DND-41 (cell line): ENCODE measurements at regions not wholly inside any gene's neighbourhood (a gene's known extent, or its start where the extent isn't known, plus 50 kb on each side); places are given as distances from the start of the nearest gene placed in this dataset.

Experiments
- ATAC-seq: fragments of 200-7000 bp; cut with Tn5 transposase; 3 replicates; pipeline ENCODE4 v1.9.1; 2021; ENCODE audit warnings: low read depth; ENCODE audit not compliant: insufficient read depth
- DNase-seq: peaks from one replicate; pipeline ENCODE4 v3.0.0-alpha.2; 2020
- H2AFZ ChIP-seq: 2 replicates; pipeline ENCODE4 v1.6.0; 2012; ENCODE audit warnings: low read depth, low read length
- H3K27ac ChIP-seq: 2 replicates; pipeline ENCODE4 v1.5.1; 2012; ENCODE audit warnings: low read length, inconsistent platforms
- H3K27me3 ChIP-seq: fragments of 200-600 bp; sonication (generic); 2 replicates; pipeline ENCODE4 v1.6.0; 2012; ENCODE audit warnings: low read length, mild to moderate bottlenecking, inconsistent platforms; ENCODE audit not compliant: insufficient read depth, poor library complexity
- H3K36me3 ChIP-seq: 2 replicates; pipeline ENCODE4 v1.5.1; 2012; ENCODE audit warnings: low read length, inconsistent platforms; ENCODE audit not compliant: insufficient read depth
- H3K4me1 ChIP-seq: 2 replicates; pipeline ENCODE4 v1.5.1; 2012; ENCODE audit warnings: mild to moderate bottlenecking, low read length; ENCODE audit not compliant: insufficient read depth
- H3K4me2 ChIP-seq: 2 replicates; pipeline ENCODE4 v1.6.0; 2012; ENCODE audit warnings: mild to moderate bottlenecking, moderate library complexity, low read length, inconsistent platforms; ENCODE audit not compliant: insufficient read depth
- H3K4me3 ChIP-seq, 2 experiments: fragments of 200-600 bp in 1 of 2; shearing (Covaris generic) in 1 of 2; 2 replicates each; pipeline ENCODE4 v1.5.1; 2012 to 2016; ENCODE audit warnings: inconsistent platforms in 2 of 2, low read length in 2 of 2, mild to moderate bottlenecking in 2 of 2, low read depth in 1 of 2, moderate library complexity in 1 of 2
- H3K79me2 ChIP-seq: 2 replicates; pipeline ENCODE4 v1.6.0; 2012; ENCODE audit warnings: low read length, inconsistent platforms; ENCODE audit not compliant: insufficient read depth
- H3K9ac ChIP-seq: 2 replicates; pipeline ENCODE4 v1.6.0; 2012; ENCODE audit warnings: low read depth, mild to moderate bottlenecking, inconsistent platforms, low read length, moderate library complexity
- H3K9me3 ChIP-seq: 2 replicates; pipeline ENCODE4 v1.5.1; 2012; ENCODE audit warnings: low read length, moderate library complexity, mild to moderate bottlenecking, inconsistent platforms; ENCODE audit not compliant: insufficient read depth, severe bottlenecking
- H4K20me1 ChIP-seq: 2 replicates; pipeline ENCODE4 v1.6.0; 2012; ENCODE audit warnings: low read length; ENCODE audit not compliant: insufficient read depth
- EZH2 ChIP-seq: IDR thresholded peaks from 3 replicates; pipeline ENCODE4 v1.6.1; 2012; ENCODE audit warnings: borderline replicate concordance, low read depth, mild to moderate bottlenecking, moderate library complexity, low read length, inconsistent platforms; ENCODE audit not compliant: severe bottlenecking
- TF ChIP-seq, protein P1 (sequence below): IDR thresholded peaks from 2 replicates; pipeline ENCODE4 v1.5.1; 2012; ENCODE audit warnings: borderline replicate concordance, low read length, moderate library complexity, mild to moderate bottlenecking; ENCODE audit not compliant: poor library complexity, severe bottlenecking; ENCODE audit errors: extremely low read depth

GRCh38 chr4:58665649-58666048 is 1555.5 kb upstream of the IGFBP7 start:
- TF ChIP-seq, protein P1, sequence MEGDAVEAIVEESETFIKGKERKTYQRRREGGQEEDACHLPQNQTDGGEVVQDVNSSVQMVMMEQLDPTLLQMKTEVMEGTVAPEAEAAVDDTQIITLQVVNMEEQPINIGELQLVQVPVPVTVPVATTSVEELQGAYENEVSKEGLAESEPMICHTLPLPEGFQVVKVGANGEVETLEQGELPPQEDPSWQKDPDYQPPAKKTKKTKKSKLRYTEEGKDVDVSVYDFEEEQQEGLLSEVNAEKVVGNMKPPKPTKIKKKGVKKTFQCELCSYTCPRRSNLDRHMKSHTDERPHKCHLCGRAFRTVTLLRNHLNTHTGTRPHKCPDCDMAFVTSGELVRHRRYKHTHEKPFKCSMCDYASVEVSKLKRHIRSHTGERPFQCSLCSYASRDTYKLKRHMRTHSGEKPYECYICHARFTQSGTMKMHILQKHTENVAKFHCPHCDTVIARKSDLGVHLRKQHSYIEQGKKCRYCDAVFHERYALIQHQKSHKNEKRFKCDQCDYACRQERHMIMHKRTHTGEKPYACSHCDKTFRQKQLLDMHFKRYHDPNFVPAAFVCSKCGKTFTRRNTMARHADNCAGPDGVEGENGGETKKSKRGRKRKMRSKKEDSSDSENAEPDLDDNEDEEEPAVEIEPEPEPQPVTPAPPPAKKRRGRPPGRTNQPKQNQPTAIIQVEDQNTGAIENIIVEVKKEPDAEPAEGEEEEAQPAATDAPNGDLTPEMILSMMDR, result no peak
- TF ChIP-seq EZH2, result no peak
- Histone ChIP-seq H3K36me3 (no peaks in the 10 kb centered on the region), H3K4me1 (no peaks in the 10 kb centered on the region), H3K9ac (no peak overlapping the region), H3K9me3 (no peaks in the 10 kb centered on the region), H3K4me2 (no peak overlapping the region), H2AFZ (no peak overlapping the region), H3K79me2 (no peaks in the 10 kb centered on the region), H4K20me1 (no peaks in the 10 kb centered on the region), H3K4me3 (no peak overlapping the region), H3K27me3 (no peaks in the 10 kb centered on the region), H3K27ac (no peak overlapping the region)
- ATAC-seq (no peak), DNase-seq (no peak)

- H3K9ac ChIP-seq, result no peak overlapping the region
- DNase-seq, result no peak
- no peaks in the 10 kb centered on the region for H3K27me3 ChIP-seq
- H3K4me1 ChIP-seq, result no peaks in the 10 kb centered on the region
- H3K9me3 ChIP-seq, result no peaks in the 10 kb centered on the region
- H3K4me2 ChIP-seq, result no peak overlapping the region
- no peak overlapping the region for H2AFZ ChIP-seq
- ATAC-seq, result no peak
- no peaks in the 10 kb centered on the region for H3K79me2 ChIP-seq
- H3K36me3 ChIP-seq, result no peaks in the 10 kb centered on the region
- no peak overlapping the region for H3K4me3 ChIP-seq
- no peaks in the 10 kb centered on the region for H4K20me1 ChIP-seq
- TF ChIP-seq, protein P1, result no peak
- no peak for TF ChIP-seq EZH2
- no peak overlapping the region for H3K27ac ChIP-seq
These were observed 1548.5 kb upstream of the IGFBP7 start for GRCh38 chr4:58658701-58659100.

GRCh38 chr4:58653251-58653650 is 1543.1 kb upstream of the IGFBP7 start:
- ATAC-seq (no peak), DNase-seq (no peak)
- no peak overlapping the region for H2AFZ ChIP-seq
- no peaks in the 10 kb centered on the region for H3K27me3 ChIP-seq
- no peak overlapping the region for H3K4me3 ChIP-seq
- TF ChIP-seq EZH2, result no peak
- TF ChIP-seq, protein P1, result no peak
- H3K4me1 ChIP-seq, result no peaks in the 10 kb centered on the region
- H3K9ac ChIP-seq, result no peak overlapping the region
- H3K36me3 ChIP-seq, result no peaks in the 10 kb centered on the region
- no peaks in the 10 kb centered on the region for H4K20me1 ChIP-seq
- H3K79me2 ChIP-seq, result no peaks in the 10 kb centered on the region
- no peaks in the 10 kb centered on the region for H3K9me3 ChIP-seq
- no peak overlapping the region for H3K27ac ChIP-seq
- no peak overlapping the region for H3K4me2 ChIP-seq

DNA sequence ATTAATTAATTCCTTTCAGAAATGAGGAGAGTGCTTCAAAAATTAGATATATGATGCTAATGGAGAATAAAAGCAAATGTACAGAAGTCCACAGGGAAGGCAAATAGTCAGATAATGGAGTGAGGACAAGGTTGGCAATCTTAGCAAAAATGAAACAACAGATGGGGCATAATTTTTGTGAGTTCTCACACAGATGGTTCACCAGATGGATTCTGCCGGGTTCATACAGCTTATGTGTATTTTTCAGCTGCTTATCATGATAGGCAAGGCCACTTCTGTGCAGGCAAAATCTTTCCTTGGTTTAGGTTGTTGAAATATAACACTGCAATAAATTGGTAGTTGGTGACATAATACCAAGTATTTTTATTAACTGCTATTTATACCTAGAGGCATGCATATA is 1539.0 kb upstream of the IGFBP7 start:
- Histone ChIP-seq H3K36me3 (no peaks in the 10 kb centered on the region), H3K9me3 (no peaks in the 10 kb centered on the region), H4K20me1 (no peaks in the 10 kb centered on the region), H3K27me3 (no peaks in the 10 kb centered on the region), H3K79me2 (no peaks in the 10 kb centered on the region), H3K4me2 (no peak overlapping the region), H3K4me1 (no peaks in the 10 kb centered on the region), H3K4me3 (no peak overlapping the region), H3K9ac (no peak overlapping the region), H3K27ac (no peak overlapping the region), H2AFZ (no peak overlapping the region)
- no peak for ATAC-seq
- TF ChIP-seq, protein P1, result no peak
- no peak for TF ChIP-seq EZH2
- no peak for DNase-seq
